ENCODE measurements at regions not wholly inside any gene's neighbourhood (a gene's known extent, or its start where the extent isn't known, plus 50 kb on each side); places are given as distances from the start of the nearest gene placed in this dataset.

DNA sequence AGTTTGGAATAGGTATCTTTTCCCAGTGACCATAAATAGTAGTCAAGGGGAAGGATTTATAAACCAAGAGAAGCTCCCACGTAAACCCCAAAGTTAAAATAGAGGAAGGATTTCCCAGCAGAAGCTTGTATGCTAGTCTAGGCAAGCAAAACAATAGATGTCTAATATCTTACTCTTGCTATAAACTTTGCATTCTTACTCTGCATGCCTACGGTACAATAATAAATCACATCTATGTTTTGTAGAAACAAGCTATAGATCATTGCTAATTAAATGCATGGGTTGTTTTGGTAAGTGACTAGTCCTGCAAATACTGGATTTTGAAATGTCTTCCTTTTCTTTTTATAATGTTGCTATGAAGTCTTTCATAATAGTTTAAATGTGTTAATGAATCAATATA is 585.5 kb downstream of the INHBA start:
- H3K36me3 Mint-ChIP-seq (ENCODE audit: insufficient read depth in 1 of 3, low read depth in 3 of 3) = no peaks in the 10 kb centered on the region; a peak in 1 of 7 replicates
- WGBS (ENCODE audit: extremely low coverage, insufficient read length, low lambda C conversion rate) = no CpG with 5 or more reads among the region's 2 CpGs
- H3K23ac ChIP-seq (ENCODE audit: insufficient read length, low read depth, low read length) = no peak overlapping the region
- no peak overlapping the region for H2BK20ac ChIP-seq (ENCODE audit: low read depth, low read length, poor library complexity, severe bottlenecking)
- H3K27ac ChIP-seq (ENCODE audit: insufficient read length, low read depth, low read length) = no peak overlapping the region
- H3K9me3 Mint-ChIP-seq = peaks cover 0 to 3% of the 10 kb centered on the region in 2 experiments; a peak in 2 of 5 replicates
- no peaks in the 10 kb centered on the region for H3K27me3 Mint-ChIP-seq (ENCODE audit: low read depth)
- TF ChIP-seq, protein P1, sequence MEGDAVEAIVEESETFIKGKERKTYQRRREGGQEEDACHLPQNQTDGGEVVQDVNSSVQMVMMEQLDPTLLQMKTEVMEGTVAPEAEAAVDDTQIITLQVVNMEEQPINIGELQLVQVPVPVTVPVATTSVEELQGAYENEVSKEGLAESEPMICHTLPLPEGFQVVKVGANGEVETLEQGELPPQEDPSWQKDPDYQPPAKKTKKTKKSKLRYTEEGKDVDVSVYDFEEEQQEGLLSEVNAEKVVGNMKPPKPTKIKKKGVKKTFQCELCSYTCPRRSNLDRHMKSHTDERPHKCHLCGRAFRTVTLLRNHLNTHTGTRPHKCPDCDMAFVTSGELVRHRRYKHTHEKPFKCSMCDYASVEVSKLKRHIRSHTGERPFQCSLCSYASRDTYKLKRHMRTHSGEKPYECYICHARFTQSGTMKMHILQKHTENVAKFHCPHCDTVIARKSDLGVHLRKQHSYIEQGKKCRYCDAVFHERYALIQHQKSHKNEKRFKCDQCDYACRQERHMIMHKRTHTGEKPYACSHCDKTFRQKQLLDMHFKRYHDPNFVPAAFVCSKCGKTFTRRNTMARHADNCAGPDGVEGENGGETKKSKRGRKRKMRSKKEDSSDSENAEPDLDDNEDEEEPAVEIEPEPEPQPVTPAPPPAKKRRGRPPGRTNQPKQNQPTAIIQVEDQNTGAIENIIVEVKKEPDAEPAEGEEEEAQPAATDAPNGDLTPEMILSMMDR (conservative IDR thresholded peaks at IDR 0.05) = no peak
- H4K91ac ChIP-seq (ENCODE audit: insufficient read length, low read depth, low read length) = no peak overlapping the region
- H2AK5ac ChIP-seq (ENCODE audit: insufficient read length, low read length) = no peak overlapping the region
- no peak overlapping the region for H3K27ac Mint-ChIP-seq
- H3K4me2 ChIP-seq (ENCODE audit: insufficient read depth, insufficient read length, low read length) = no peak overlapping the region
- H3K4ac ChIP-seq (ENCODE audit: low read depth, low read length) = no peak overlapping the region
- H4K5ac ChIP-seq (ENCODE audit: insufficient read length, low read depth, low read length) = no peak overlapping the region
- H3K79me1 ChIP-seq (ENCODE audit: insufficient read depth, low read depth, low read length, poor library complexity, severe bottlenecking) = no peaks in the 10 kb centered on the region
- no peak overlapping the region for H2AFZ ChIP-seq (ENCODE audit: low read length)
- H3K9ac ChIP-seq (ENCODE audit: extremely low read depth, insufficient read length, low read length) = no peak overlapping the region
- no peak for DNase-seq
- no peak overlapping the region for H3K4me3 Mint-ChIP-seq
- H2BK12ac ChIP-seq (ENCODE audit: insufficient read length, low read depth, low read length) = no peak overlapping the region
- H3K56ac ChIP-seq (ENCODE audit: insufficient read length, low read depth, low read length) = no peak overlapping the region
- H3K14ac ChIP-seq (ENCODE audit: insufficient read depth, low read length) = no peak overlapping the region
- H3K4me1 ChIP-seq (ENCODE audit: insufficient read depth, low read length) = no peaks in the 10 kb centered on the region; the same call in 1 of the 2 replicates
- no peak overlapping the region for H2BK5ac ChIP-seq (ENCODE audit: insufficient read length, low read length)
- H3K4me1 Mint-ChIP-seq = peaks cover 6 to 10% of the 10 kb centered on the region in 2 experiments; a peak in 3 of 4 replicates
- no peak overlapping the region for H4K8ac ChIP-seq (replicated peaks; ENCODE audit: insufficient read length, low read depth, low read length)
- H2BK120ac ChIP-seq (ENCODE audit: low read depth, low read length, poor library complexity, severe bottlenecking) = no peak overlapping the region
- no peak overlapping the region for H3K18ac ChIP-seq (ENCODE audit: insufficient read length, low read depth, low read length)
- H3K79me2 ChIP-seq (ENCODE audit: insufficient read depth, low read length) = no peaks in the 10 kb centered on the region
- H4K20me1 ChIP-seq (ENCODE audit: control insufficient read depth, insufficient read depth, insufficient read length) = no peaks in the 10 kb centered on the region
- no peak overlapping the region for H3T11ph ChIP-seq (ENCODE audit: low read length)
- no peaks in the 10 kb centered on the region for H3K9me3 ChIP-seq (ENCODE audit: control insufficient read depth, low read depth, low read length)
- no peaks in the 10 kb centered on the region for H3K23me2 ChIP-seq (ENCODE audit: insufficient read length, low read depth, low read length, poor library complexity, severe bottlenecking)
- no peaks in the 10 kb centered on the region for H3K27me3 ChIP-seq (ENCODE audit: insufficient read depth, low read length)
- no peak overlapping the region for H2BK15ac ChIP-seq (ENCODE audit: low read depth, low read length)

Measured in H9 (cell line).